Breast epithelium (tissue), 3 donors: ENCODE measurements at regions not wholly inside any gene's neighbourhood (a gene's known extent, or its start where the extent isn't known, plus 50 kb on each side); places are given as distances from the start of the nearest gene placed in this dataset.

Experiments used
- POLR2A ChIP-seq: fragments of 450-650 bp; IDR thresholded peaks from one replicate; pipeline ENCODE4 v1.6.1; 2016; ENCODE audit warnings: antibody characterized with exemption, mild to moderate bottlenecking, moderate library complexity
- POLR2AphosphoS5 ChIP-seq, 3 donors: sonication (generic); formaldehyde crosslinking; IDR thresholded peaks; one replicate each; pipeline ENCODE4 v1.6.1; 2017; ENCODE audit warnings: antibody characterized with exemption in 3 of 3
- TF ChIP-seq, protein P1 (sequence below), 3 donors: fragments of 450-650 bp; IDR thresholded peaks; one replicate each; pipeline ENCODE4 v1.5.1; 2016 to 2017; ENCODE audit warnings: antibody characterized with exemption in 3 of 3, mild to moderate bottlenecking in 3 of 3, moderate library complexity in 3 of 3

GRCh38 chr12:67582238-67582834 is 66.2 kb upstream of the DYRK2 start:
- TF ChIP-seq, protein P1, sequence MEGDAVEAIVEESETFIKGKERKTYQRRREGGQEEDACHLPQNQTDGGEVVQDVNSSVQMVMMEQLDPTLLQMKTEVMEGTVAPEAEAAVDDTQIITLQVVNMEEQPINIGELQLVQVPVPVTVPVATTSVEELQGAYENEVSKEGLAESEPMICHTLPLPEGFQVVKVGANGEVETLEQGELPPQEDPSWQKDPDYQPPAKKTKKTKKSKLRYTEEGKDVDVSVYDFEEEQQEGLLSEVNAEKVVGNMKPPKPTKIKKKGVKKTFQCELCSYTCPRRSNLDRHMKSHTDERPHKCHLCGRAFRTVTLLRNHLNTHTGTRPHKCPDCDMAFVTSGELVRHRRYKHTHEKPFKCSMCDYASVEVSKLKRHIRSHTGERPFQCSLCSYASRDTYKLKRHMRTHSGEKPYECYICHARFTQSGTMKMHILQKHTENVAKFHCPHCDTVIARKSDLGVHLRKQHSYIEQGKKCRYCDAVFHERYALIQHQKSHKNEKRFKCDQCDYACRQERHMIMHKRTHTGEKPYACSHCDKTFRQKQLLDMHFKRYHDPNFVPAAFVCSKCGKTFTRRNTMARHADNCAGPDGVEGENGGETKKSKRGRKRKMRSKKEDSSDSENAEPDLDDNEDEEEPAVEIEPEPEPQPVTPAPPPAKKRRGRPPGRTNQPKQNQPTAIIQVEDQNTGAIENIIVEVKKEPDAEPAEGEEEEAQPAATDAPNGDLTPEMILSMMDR (IDR thresholded peaks at IDR 0.05), result no peak
- TF ChIP-seq POLR2A, result no peak
- no peak for TF ChIP-seq POLR2AphosphoS5 (IDR thresholded peaks at IDR 0.05)
